ENCODE measurements at regions not wholly inside any gene's neighbourhood (a gene's known extent, or its start where the extent isn't known, plus 50 kb on each side); places are given as distances from the start of the nearest gene placed in this dataset.

GRCh38 chr10:129294944-129295343 is 172.1 kb upstream of the MGMT start:
- TF ChIP-seq, protein P1, sequence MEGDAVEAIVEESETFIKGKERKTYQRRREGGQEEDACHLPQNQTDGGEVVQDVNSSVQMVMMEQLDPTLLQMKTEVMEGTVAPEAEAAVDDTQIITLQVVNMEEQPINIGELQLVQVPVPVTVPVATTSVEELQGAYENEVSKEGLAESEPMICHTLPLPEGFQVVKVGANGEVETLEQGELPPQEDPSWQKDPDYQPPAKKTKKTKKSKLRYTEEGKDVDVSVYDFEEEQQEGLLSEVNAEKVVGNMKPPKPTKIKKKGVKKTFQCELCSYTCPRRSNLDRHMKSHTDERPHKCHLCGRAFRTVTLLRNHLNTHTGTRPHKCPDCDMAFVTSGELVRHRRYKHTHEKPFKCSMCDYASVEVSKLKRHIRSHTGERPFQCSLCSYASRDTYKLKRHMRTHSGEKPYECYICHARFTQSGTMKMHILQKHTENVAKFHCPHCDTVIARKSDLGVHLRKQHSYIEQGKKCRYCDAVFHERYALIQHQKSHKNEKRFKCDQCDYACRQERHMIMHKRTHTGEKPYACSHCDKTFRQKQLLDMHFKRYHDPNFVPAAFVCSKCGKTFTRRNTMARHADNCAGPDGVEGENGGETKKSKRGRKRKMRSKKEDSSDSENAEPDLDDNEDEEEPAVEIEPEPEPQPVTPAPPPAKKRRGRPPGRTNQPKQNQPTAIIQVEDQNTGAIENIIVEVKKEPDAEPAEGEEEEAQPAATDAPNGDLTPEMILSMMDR (IDR thresholded peaks at IDR 0.05; ENCODE audit: poor library complexity, severe bottlenecking), result no peak
- TF ChIP-seq POLR2AphosphoS5 (IDR thresholded peaks at IDR 0.05), result no peak
